HG03432 (cell line): ENCODE measurements at regions not wholly inside any gene's neighbourhood (a gene's known extent, or its start where the extent isn't known, plus 50 kb on each side); places are given as distances from the start of the nearest gene placed in this dataset.
A peak's percentile ranks its signal among the peaks of the same experiment; 100 is the strongest.
"Not testable (repeated sequence)": the region's sequence is repeated elsewhere in the genome, so short reads cannot be mapped to it uniquely, and the experiment has no call there.

Experiments
- ATAC-seq: cut with Tn5 transposase; IDR thresholded peaks from one replicate; pipeline ENCODE4 v1.9.1; 2021; ENCODE audit warnings: mild to moderate bottlenecking, moderate library complexity; ENCODE audit not compliant: unreplicated experiment

GRCh38 chr9:22508354-22508753, 61.7 kb downstream of the DMRTA1 start:
- ATAC-seq, result not testable (repeated sequence)

DNA sequence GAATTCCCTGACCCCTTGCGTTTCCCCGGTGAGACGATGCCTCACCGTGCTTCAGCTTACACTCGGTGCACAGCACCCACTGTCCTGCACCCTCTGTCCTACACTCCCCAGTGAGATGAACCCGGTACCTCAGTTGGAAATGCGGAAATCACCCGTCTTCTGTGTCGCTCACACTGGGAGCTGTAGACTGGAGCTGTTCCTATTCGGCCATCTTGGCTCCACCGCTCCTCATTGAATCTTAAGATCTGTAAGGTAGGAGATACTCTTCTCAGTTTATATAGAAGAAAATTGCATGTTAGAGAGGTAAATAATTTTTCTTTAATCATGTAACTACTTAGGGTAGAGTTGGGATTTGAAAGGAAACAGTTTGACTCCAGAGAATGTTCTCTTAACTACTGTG, 62.2 kb downstream of the DMRTA1 start:
- no peak for ATAC-seq

DNA sequence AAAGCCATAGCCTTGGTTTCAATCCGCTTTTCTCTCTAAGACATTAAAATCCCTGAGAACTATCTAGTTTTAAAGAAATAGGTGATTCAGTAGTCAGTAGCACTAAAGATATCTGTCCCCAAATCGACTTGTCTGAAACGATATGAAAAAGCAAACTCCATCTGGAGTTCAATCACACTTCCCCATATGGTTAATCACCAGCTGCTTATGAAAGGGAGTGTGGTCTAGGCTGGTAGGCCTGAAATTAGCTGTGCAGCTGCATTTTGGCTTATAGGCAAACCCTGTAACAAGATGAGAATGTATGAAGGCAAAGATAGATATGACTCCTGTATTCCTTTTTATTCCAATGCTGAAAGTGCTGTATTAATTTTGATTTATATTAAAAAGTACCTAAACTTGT, 65.9 kb downstream of the DMRTA1 start:
- peak; percentile 92 for ATAC-seq

DNA sequence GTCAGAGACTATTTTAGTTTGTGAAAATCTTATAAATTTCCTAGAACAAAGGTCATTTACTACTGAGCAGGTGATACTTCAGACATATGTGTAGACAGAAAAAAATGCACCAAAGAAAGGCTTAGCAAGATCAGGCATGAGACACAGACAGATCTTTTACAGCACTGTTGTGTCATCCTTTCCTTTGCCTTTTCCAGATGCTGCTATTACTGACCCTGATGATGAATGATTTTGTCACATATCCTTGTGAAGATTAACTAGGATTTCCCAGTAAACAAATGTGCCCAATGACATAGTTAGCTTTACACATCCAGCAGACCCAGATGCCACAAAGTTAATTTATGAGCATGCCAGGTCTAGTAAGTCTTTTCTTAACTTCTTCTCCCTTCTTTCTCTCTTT, 68.2 kb downstream of the DMRTA1 start:
- no peak for ATAC-seq

DNA sequence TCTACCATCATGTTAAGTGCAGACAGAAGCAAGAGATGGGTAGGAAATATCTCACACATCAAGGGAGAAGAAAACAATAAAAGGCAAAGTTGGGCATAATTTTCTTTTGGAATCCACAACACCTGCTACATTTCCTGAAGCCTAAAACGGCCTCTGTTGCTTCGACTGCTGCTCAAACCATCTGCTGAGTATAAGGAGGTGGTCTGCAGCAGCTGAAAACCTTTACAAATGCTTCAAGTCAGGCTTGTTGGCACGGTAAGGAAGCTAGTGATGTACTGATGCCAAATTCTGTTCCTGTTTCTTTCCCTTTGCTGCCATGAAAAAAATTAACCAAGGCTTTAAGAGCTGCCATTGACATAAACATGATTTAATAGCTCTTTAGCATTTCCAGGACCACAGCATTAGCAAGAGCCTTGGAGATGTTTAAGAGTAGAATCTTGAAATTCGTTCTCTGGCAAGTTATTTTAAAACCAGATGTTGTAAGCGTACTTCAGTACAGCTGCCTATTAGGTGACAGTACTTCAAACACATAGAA, 75.6 kb downstream of the DMRTA1 start:
- ATAC-seq, result no peak

DNA sequence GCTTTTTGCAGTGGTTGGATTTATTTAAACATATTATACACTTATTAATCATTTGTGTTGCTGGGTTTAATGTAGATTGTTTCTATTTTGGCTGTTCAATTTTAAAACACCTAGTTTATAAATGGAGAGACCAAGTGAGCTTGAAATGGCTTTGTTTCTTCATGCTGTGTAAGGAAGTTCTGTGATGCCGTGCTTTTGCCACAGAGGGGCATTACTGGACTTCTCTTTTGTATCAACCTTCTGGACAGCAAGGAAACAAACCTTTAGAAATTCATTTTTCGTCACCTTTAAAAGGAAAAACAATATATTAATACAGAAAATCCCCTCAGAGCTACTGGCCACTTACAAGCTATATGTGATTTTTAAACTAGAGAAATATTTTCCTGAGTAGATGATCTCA, 81.9 kb downstream of the DMRTA1 start:
- no peak for ATAC-seq

DNA sequence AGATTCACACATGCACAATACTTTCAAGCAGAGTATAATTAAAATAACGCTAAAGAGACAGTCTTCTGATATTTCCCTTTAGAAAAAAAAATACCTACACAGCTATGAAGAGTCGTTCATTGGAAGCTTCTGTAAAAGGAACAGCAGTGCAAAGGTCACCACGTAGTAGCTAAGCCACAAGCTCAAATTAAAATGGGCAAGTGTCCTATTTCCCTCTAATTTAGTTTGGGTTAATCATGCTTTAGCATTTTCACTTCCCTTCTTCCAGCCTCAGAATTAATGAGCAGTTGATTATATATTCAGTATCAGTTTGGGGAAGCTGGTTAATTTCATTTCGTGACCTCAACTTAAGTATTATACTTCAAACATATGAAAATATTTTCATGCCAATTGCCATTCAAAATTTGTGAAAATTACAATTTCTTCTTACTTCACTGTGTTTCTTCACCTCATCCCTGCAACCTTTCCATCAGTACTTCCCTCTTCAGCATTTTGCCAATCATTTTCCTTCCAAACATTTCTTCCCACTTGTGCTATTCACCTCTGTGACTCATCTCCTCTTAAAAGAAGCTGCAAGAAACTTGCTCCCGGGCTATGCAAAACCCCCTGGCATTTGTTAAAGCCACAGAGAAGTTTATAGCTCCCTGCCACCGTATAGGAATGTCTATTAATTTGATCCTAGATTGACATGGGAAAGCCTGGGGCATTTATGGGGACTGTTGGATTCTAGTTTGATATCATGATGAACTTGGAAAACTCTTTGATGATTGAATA, 83.0 kb downstream of the DMRTA1 start:
- no peak for ATAC-seq

DNA sequence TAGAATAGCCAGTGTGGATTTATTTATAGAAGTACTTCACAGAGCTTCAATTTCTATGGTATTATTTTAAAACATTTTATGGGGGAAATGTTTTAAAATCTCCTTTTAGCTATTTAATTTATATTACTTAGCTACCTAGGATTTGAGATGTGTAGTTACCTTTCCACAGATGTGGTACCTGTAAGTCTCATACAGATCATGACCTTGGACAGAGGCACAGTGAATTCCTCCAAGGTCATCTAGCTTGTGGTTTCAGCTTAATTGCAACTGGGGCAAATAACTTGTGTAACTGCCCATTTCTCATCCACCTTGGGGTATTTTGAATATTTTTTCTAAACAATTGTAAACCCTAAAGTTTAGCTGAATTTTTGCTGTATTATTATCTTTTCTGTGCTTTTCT, 89.2 kb downstream of the DMRTA1 start:
- no peak for ATAC-seq

DNA sequence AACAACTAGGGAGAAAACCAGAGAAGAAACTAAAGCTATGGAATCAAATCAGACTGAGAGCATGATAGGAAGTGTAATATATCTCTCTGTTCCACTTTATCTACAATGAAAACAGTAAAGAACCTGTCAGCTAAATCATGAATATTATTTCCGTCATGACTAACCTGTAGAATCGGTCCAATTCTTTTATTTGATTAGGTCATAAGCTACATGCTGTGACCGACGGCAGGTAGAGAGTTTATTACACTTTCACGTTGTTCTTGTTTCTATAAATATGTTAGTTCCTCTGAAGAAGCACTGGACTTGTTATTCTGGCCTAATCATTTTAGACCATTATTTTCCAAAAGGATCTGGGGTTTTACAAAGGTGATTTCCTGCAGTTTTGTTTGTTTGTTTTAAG, 91.1 kb downstream of the DMRTA1 start:
- ATAC-seq, result no peak

GRCh38 chr9:22548625-22549024, 102.0 kb downstream of the DMRTA1 start:
- ATAC-seq, result no peak

- ATAC-seq, result no peak
Measured at GRCh38 chr9:22574740-22575139, 128.1 kb downstream of the DMRTA1 start.

- ATAC-seq, result no peak
Measured at GRCh38 chr9:22580788-22581187, 134.2 kb downstream of the DMRTA1 start.

DNA sequence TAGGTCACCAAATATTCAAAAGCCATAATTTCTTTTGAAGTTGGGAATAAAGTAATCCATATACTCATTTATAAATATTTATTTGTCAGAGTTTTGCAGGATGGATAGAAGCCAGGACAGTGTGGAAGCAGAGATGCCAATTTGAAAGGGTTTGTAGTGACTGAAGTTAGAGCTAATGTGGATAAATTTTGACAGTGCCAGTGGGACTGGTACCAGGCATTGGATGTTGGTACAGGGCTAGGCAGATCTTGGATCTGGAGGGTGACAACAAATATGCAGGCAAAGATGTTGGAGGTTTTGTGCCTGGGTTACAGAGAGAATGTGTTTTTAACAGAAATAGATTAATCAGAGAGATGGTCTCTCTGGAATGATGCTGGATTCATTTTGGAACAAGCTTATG, 135.6 kb downstream of the DMRTA1 start:
- no peak for ATAC-seq

DNA sequence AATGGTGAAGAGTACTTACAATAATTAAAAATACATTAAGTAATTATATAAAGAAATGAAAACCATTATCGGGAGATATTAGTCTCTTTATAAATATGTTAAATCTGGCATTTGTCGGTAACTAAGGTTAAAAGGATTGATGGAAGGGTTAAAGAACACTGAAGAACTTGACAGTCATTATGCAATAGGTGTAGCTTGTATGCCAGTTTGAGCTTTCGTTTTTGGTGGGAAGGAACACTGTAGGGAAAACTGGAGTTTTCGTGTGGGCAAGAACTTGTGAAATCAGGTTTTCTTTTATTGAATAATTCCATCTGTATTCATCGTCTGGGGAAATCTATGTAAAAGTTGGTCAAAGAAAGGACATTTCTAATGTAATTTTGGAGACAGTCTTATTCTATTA, 142.3 kb downstream of the DMRTA1 start:
- no peak for ATAC-seq

GRCh38 chr9:22590336-22591033, 143.9 kb downstream of the DMRTA1 start:
- no peak for ATAC-seq

- no peak for ATAC-seq
Measured at GRCh38 chr9:22595805-22596204, 149.2 kb downstream of the DMRTA1 start.

DNA sequence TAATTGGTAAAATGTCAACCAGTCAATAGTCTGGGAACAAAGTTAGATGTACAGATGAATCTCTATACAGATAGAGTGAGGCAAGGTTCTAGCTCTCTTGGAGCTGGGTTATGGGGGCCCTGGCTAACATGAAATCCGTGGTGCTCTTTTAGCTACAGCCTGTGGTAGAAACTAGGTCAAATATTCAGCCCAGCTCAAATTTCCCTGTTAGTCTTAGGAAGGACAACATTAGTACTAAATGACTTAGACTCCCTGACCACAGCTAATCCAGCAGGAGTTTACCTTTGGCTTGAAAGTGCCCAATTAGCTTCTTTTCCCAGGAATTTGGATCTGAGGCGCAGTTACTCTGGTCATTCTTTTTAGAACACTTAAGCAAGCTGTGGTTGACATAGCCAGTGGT, 170.5 kb downstream of the DMRTA1 start:
- ATAC-seq, result no peak

DNA sequence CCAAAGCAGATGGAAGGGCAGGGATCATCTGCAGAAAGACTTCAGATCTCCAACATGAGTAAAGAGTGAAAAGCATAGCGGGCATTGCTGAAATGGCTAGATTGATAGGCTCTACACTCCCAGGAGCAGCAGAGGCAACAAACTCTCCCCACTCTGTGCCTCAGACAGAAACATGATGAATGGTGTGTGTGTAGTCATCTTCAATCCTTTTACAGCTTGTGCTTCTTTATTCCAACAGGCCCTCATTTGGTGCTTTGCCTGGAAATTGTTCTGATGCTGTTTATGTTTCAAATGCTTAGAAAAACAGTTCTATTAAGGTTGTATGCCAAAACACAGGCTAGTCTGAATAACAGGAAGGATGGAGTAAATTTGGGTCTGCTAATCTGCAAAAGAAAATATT, 176.2 kb downstream of the DMRTA1 start:
- no peak for ATAC-seq

GRCh38 chr9:22623236-22623635, 176.6 kb downstream of the DMRTA1 start:
- ATAC-seq, result no peak

GRCh38 chr9:22625540-22625939, 178.9 kb downstream of the DMRTA1 start:
- ATAC-seq, result no peak

GRCh38 chr9:22643541-22643940, 196.9 kb downstream of the DMRTA1 start:
- no peak for ATAC-seq

GRCh38 chr9:22645893-22646292, 199.3 kb downstream of the DMRTA1 start:
- ATAC-seq, result no peak
